ENCODE measurements at regions not wholly inside any gene's neighbourhood (a gene's known extent, or its start where the extent isn't known, plus 50 kb on each side); places are given as distances from the start of the nearest gene placed in this dataset.

DNA sequence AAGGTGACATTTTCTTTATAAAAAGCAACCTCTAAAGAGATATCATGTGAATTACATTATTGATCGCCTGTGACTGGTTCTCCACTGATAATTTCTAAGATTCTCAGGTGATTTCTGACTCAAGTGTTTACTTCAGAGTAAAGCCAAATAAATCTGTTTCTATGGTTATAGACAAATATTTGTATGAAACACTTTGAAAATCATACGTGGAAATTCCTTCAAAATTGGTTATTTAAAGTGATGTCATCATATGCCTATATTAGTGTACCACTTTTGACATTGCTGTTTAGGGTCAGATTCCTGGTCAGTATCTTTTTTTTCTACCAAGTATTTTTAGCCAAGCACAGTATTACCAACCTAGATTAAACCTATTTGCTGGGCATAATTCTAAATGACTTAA, 881.3 kb upstream of the FAM98A start:
- Histone ChIP-seq H3K36me3 (no peaks in the 10 kb centered on the region), H3K27ac (no peak overlapping the region), H3K9me3 (ENCODE audit: low read depth) (no peaks in the 10 kb centered on the region), H3K4me3 (no peak overlapping the region), H3K4me2 (no peak overlapping the region), H3F3A (ENCODE audit: low read depth) (no peaks in the 10 kb centered on the region), H3K9ac (no peak overlapping the region), H3K27me3 (no peaks in the 10 kb centered on the region), H3K79me2 (ENCODE audit: low read depth) (no peaks in the 10 kb centered on the region), H3K4me1 (no peaks in the 10 kb centered on the region), H2AFZ (replicated peaks) (no peak overlapping the region), H4K20me1 (ENCODE audit: low read depth) (no peaks in the 10 kb centered on the region)
- Mint-ChIP-seq H3K36me3 (no peaks in the 10 kb centered on the region), H3K27me3 (ENCODE audit: insufficient read depth, low read depth) (no peaks in the 10 kb centered on the region), H3K4me1 (no peaks in the 10 kb centered on the region), H3K9me3 (no peaks in the 10 kb centered on the region), H3K4me3 (no peak overlapping the region), H3K27ac (no peak overlapping the region)
- DNase-seq (ENCODE audit: low spot score), result no peak
- TF ChIP-seq EZH2phosphoT487 (IDR thresholded peaks at IDR 0.05), result no peak
- no peak for TF ChIP-seq EZH2 (IDR thresholded peaks at IDR 0.05)
- TF ChIP-seq, protein P1, sequence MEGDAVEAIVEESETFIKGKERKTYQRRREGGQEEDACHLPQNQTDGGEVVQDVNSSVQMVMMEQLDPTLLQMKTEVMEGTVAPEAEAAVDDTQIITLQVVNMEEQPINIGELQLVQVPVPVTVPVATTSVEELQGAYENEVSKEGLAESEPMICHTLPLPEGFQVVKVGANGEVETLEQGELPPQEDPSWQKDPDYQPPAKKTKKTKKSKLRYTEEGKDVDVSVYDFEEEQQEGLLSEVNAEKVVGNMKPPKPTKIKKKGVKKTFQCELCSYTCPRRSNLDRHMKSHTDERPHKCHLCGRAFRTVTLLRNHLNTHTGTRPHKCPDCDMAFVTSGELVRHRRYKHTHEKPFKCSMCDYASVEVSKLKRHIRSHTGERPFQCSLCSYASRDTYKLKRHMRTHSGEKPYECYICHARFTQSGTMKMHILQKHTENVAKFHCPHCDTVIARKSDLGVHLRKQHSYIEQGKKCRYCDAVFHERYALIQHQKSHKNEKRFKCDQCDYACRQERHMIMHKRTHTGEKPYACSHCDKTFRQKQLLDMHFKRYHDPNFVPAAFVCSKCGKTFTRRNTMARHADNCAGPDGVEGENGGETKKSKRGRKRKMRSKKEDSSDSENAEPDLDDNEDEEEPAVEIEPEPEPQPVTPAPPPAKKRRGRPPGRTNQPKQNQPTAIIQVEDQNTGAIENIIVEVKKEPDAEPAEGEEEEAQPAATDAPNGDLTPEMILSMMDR (IDR thresholded peaks at IDR 0.05), result no peak

DNA sequence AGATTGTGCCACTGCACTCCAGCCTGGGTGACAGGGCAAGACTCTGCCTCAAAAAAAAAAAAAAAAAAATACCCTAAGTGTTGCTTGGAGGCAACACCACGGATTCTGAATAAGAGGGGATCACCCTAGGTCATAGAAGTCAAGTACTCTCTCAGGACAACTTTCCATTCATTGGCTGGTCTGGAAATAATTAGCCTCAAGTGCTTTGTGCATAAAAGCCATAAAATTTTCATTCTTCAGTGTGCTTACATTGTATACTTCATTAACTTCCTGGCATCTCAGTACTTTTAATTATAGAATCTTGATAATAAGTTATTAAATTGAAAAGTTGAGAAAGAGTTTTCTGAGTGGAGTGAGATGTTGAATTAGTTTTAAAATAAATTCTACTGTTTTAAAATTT, 876.1 kb upstream of the FAM98A start:
- no peaks in the 10 kb centered on the region for H3K27me3 Mint-ChIP-seq (ENCODE audit: insufficient read depth, low read depth)
- H2AFZ ChIP-seq (replicated peaks), result no peak overlapping the region
- no peaks in the 10 kb centered on the region for H3K36me3 ChIP-seq
- no peaks in the 10 kb centered on the region for H3F3A ChIP-seq (ENCODE audit: low read depth)
- H3K9me3 Mint-ChIP-seq, result peaks cover 2% of the 10 kb centered on the region
- H3K36me3 Mint-ChIP-seq, result no peaks in the 10 kb centered on the region
- H3K27me3 ChIP-seq, result no peaks in the 10 kb centered on the region
- no peak overlapping the region for H3K4me2 ChIP-seq
- no peaks in the 10 kb centered on the region for H3K79me2 ChIP-seq (ENCODE audit: low read depth)
- no peak for TF ChIP-seq EZH2phosphoT487 (IDR thresholded peaks at IDR 0.05)
- TF ChIP-seq, protein P1 (IDR thresholded peaks at IDR 0.05), result no peak
- TF ChIP-seq EZH2 (IDR thresholded peaks at IDR 0.05), result no peak
- H3K9me3 ChIP-seq (ENCODE audit: low read depth), result no peaks in the 10 kb centered on the region
- no peaks in the 10 kb centered on the region for H4K20me1 ChIP-seq (ENCODE audit: low read depth)
- H3K4me3 Mint-ChIP-seq, result no peak overlapping the region
- H3K27ac ChIP-seq, result no peak overlapping the region
- no peaks in the 10 kb centered on the region for H3K4me1 ChIP-seq
- DNase-seq (ENCODE audit: low spot score), result no peak
- H3K27ac Mint-ChIP-seq, result no peak overlapping the region
- no peak overlapping the region for H3K4me3 ChIP-seq
- H3K9ac ChIP-seq, result no peak overlapping the region
- no peaks in the 10 kb centered on the region for H3K4me1 Mint-ChIP-seq

DNA sequence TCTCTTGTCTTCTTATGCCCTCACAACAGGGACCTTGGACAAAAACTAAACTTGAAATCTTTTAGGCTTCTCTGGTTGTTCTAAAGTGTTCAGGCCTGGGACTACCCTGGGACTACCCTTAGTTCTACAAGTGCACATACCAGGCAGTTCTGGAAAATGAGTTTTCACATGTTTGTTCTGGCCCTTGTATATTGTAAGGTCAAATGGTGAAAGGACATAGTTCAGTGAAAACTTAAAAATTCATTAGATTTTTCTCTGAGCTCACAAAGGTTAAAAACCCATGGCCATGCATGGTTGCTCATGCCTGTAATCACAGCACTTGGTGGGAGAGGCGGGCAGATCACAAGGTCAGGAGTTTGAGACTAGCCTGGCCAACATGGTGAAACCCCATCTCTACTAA, 875.5 kb upstream of the FAM98A start:
- no peaks in the 10 kb centered on the region for H3K4me1 Mint-ChIP-seq
- no peaks in the 10 kb centered on the region for H3K27me3 ChIP-seq
- H3K4me2 ChIP-seq, result no peak overlapping the region

More for the DNA sequence above, 875.5 kb upstream of the FAM98A start:
- peaks cover 2% of the 10 kb centered on the region for H3K9me3 Mint-ChIP-seq
- Histone ChIP-seq H3K4me3 (no peak overlapping the region), H3K79me2 (ENCODE audit: low read depth) (no peaks in the 10 kb centered on the region), H4K20me1 (ENCODE audit: low read depth) (no peaks in the 10 kb centered on the region), H2AFZ (replicated peaks) (no peak overlapping the region), H3K27ac (no peak overlapping the region), H3F3A (ENCODE audit: low read depth) (no peaks in the 10 kb centered on the region), H3K4me1 (no peaks in the 10 kb centered on the region), H3K36me3 (no peaks in the 10 kb centered on the region), H3K9me3 (ENCODE audit: low read depth) (no peaks in the 10 kb centered on the region), H3K9ac (no peak overlapping the region)
- no peak for DNase-seq (ENCODE audit: low spot score)
- TF ChIP-seq, protein P1 (IDR thresholded peaks at IDR 0.05), result no peak
- TF ChIP-seq EZH2phosphoT487 (IDR thresholded peaks at IDR 0.05) (no peak), EZH2 (IDR thresholded peaks at IDR 0.05) (no peak)
- H3K27ac Mint-ChIP-seq, result no peak overlapping the region
- no peaks in the 10 kb centered on the region for H3K27me3 Mint-ChIP-seq (ENCODE audit: insufficient read depth, low read depth)
- no peak overlapping the region for H3K4me3 Mint-ChIP-seq
- H3K36me3 Mint-ChIP-seq, result no peaks in the 10 kb centered on the region

All from neural progenitor cell (in vitro differentiated cells).